Urothelium cell line (cell line): ENCODE measurements at regions not wholly inside any gene's neighbourhood (a gene's known extent, or its start where the extent isn't known, plus 50 kb on each side); places are given as distances from the start of the nearest gene placed in this dataset.

ENCODE experiments used
- DNase-seq: peaks from one replicate; pipeline ENCODE4 v3.0.0; 2011; ENCODE audit warnings: low spot score, mixed read lengths
- FAIRE-seq: peaks from 2 replicates; lab custom pipeline; 2011; peaks lifted over from hg19 to GRCh38; lab: Jason Lieb, UNC

DNA sequence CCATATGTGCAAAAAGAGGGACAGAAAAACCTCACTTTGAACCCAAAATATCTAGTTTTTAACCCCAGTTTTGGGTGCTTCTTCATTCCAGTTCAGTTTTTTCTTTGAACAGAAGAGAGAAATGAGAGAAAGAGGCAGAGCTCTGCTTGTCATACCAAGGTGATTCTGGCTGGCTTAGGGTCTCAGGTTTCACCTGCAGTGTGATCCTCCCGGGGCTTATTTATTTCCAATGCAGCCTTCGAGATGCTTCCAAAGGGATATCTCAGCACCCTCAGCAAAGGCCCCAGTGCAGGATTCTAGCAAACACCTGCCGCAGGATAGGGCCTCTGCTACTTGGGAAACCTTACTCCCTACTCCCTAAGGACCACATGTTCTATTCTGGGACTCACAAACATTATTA, 131.3 kb downstream of the WDR11 start:
- DNase-seq (no peak), FAIRE-seq (no peak)

DNA sequence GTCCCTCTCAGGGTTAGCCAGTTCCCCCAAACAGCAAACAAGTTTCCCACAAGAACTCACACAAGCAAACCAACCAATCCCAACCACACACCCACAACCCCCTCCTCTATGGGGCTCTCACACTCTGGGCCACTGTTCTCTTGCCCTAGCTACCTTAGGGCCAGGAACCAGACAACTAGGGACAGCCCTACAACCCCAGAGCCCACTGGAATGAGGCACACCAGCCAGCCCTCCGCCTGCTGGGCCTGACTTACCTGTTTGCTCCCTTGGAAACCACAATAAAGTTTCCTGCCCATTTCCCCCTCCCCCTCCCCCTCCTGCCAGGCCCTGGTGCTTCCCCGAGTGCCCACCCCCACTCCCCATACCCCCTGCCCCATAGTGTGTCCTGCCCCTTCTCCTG, 132.6 kb downstream of the WDR11 start:
- no peak for FAIRE-seq
- DNase-seq: no peak

DNA sequence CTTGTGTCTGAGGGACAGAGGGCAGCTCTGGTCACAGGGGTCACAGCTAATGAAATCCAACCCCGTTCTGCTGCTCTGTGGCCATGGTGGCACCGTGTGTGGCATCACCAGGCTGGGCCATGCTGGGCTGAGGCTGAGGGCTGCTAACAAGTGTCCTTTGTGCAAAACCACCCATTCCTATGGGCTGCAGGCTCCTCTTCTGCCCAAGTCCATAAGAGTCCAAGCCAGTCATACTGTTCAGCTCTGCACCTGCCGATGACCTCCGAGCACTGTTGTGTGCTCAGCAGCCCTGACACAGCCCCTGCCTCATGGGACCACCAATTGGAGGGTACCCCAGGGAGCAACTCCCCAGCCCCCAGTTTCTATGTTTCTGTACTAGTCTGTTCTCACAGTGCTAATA, 133.1 kb downstream of the WDR11 start:
- DNase-seq: no peak
- no peak for FAIRE-seq

DNA sequence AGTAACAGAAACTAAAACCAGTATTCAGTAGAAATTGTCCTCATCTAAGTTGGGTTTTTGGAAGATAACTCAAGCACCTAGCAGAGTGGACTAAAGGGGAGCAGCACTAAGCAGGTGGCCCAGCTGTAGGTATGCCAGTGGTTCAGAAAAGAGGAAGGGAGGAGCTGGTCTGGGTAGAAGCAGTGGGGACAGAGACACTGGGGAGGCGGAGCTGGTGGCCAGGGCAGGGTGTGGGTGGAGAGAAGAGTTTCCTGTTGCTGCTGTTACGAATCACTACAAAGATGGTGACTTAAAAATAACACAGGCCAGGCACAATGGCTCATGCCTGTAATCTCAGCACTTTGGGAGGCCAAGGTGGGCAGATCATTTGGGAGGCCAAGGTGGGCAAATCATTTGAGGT, 136.2 kb downstream of the WDR11 start:
- no peak for DNase-seq
- no peak for FAIRE-seq

DNA sequence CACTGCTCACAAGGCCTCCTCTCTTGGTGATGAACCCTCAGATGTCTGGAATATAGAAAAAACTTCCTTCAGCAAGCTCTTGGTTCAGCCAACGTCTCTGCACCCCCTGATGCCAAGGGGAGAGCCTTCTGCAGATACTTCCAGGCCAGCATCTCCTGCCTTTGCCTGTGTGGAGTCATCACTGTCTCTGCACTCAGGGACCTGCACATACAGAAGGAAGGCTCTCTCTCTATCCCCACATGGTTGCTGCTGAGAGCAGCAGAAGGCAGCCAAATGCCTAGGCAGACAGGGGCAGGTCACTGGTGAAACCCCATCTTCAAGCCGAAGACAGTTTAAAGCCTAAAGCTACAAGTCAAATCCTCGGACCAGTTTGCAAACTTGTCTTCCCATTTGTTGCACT, 137.6 kb downstream of the WDR11 start:
- FAIRE-seq: no peak
- no peak for DNase-seq

DNA sequence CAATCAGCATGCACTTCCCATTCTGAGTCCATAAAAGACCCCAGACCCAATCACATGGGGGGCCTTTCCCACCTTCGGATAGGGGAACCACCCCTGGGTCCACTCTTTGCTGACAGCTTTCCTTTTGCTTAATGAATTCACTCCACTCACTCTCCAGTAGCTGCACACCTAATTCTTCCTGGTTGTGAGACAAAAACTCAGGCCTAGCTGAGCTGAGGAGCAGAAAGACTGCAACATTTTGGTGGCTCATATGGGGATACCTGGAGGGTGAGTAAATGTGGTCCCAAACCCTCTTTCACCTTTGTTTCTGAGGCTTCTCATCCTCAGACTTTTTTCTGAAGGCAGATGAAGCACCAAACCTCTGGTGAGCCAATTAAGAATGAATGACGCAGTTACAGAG, 138.1 kb downstream of the WDR11 start:
- DNase-seq: no peak
- no peak for FAIRE-seq

DNA sequence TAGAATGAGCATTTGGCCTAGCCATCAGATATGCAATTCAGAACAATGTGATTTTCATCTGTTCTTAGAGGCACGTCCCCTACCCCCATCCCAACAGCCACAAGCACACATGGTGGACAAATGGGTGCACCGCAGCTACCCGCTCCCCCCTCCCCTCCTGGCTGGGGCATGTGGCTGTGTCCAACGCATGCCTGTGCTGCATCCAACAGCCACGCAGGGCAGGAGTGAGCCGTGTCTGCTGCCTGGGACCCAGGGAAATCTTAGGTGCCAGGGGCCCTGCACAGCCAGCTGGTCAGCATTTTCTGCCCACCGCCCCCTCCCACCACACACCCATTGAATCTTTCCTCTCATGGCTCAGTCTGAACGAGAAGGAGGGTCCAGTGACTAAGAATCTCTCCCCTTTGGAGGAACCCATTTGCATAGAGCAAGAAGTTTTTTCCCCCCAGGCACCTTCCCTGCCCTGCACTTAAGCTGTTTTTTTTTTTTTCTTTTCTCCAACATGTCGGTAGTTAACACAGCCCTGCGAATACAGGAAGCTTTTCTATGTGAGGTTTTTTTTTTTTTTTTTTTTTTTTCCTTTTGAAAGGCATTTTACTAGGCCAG, 138.9 kb downstream of the WDR11 start:
- DNase-seq: no peak
- FAIRE-seq: no peak

DNA sequence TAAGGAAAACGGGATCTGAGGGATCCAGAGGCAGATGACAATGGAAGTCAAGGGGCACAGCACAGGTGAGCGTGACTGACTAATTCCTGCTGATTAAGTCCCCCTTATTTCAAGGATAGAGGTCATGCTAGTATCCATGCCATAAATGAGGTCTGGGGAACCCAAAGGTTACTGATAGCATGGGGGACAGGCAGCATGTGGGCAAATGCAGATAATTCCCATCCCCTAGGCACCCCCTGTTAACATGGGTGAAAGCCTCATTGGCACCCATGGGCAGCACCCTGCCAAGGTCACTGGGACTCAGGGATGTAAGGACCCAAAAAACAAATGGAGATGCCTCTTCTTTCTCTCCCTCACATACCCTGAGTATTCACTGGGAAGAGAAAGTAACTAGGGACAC, 139.7 kb downstream of the WDR11 start:
- no peak for FAIRE-seq
- DNase-seq: no peak

DNA sequence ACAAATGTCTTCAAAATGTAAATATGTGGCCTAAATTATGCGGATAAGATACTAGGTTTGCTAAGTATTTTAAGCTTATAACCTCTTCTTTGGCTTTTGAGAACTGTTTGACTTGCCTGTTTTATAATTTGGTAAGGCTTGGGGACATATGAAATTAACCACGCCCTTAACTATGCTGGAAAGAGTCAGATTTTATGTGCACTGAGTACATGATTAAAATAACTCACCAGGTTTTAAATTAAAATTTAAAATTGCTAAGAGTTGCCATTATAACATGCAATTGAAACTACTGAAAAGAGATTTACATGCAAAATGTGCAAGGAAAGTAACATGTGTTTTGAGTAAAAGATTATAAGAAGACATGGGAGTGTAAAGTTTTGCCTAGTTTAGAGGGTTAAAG, 141.9 kb downstream of the WDR11 start:
- FAIRE-seq: no peak
- DNase-seq: no peak

DNA sequence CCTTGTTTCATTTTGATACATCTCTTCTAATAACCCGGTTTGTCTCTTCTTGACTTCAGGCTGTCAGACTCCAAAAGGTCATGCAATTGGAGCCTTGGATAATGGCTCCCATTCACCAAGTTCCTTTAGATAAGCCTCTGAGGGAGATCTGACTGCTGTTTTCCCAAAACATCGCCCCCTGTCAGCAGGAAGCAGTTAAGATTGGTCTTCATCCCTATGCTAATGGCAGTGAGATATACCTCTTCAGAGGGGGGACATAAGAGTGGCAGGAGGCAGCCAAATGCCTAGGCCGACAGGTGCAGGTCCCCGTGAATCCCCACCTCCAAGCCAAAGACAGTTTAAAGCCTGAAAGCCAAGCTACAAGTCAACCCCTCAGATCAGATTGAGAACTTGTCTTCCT, 144.6 kb downstream of the WDR11 start:
- DNase-seq (no peak), FAIRE-seq (no peak)

DNA sequence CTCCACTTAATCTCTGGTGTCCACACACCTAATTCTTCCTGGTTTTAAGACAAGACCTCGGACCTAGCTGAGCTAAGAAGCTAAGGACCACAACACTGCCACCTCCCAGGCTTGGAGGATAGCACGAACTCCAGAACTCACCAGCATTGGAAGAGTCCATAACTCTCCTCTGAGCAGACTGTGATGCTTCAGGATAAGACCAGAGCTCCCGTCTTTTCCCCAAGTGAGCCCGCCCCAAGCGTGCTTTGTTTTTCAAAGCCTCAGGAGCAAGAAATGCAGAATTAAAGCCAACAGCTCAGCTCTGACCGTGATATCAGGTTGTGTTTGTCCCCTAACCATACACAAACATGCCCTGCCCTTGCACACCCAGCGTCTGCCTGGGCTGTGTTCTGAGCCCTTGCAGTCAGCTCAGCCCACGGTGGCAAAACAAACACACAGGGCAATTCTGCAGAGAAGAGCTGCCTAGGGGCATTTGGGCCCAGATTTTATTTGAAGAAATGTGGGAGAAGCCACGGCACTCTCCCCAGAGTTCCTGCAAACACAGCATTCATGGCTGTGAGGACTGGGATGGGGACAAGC, 145.4 kb downstream of the WDR11 start:
- DNase-seq (no peak), FAIRE-seq (no peak)

DNA sequence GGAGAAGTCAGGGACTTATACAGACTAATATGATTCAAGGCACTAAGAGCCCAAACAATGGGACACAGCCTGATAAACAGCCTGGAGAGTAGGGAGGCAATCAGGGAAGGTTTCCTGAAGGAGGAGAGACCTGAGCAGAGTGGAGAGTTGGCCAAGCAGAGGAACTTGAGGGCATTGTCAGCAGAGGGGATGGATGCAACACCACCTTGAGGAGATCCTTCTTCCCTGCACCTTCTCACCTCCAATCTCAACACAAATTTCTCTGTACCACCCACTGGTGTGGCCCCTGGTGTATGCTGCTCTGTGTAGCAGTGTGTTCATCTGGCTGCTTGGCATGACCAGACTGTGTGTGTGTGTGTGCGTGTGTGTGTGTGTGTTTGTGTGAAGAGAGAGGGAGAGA, 146.2 kb downstream of the WDR11 start:
- no peak for DNase-seq
- FAIRE-seq: no peak

DNA sequence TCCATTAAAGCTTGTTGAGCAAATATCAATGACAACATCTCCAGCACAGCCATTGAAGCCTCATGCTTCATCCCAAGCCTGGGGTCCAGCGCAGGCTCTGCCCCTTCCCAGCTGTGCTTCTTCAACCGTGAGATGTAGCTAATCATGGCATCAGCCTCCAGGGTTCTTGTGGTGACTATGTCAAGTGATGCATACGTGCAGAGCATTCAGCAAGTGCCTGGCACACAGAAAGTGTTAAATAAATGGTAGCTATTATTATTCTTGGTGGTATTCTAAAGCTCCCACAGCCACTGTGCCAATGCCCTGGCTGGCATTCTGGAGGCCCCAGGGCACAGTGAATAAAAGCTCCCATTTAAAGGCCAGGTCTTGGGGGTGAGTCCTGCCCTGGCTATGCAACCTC, 146.6 kb downstream of the WDR11 start:
- DNase-seq (no peak), FAIRE-seq (no peak)

DNA sequence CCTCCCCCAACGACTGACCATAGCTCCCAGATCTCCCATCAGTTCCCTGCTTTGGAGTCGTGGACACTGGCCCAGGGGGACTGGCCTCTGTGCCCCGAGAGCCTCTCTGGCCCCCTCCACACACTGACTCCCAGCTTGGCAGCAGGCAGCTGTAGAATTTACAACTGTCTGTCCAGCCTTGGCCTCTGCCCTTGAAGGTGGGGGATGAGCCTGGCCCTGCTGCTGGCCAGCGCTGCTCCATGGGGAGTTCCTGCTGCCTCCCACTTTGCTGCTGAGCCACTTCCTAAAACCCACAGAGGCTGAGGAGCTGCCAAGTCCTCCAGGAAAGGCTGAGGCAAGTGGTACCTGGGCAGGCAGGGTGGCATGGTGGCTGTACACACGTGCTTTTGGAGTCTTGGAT, 147.1 kb downstream of the WDR11 start:
- DNase-seq: no peak
- FAIRE-seq: no peak

DNA sequence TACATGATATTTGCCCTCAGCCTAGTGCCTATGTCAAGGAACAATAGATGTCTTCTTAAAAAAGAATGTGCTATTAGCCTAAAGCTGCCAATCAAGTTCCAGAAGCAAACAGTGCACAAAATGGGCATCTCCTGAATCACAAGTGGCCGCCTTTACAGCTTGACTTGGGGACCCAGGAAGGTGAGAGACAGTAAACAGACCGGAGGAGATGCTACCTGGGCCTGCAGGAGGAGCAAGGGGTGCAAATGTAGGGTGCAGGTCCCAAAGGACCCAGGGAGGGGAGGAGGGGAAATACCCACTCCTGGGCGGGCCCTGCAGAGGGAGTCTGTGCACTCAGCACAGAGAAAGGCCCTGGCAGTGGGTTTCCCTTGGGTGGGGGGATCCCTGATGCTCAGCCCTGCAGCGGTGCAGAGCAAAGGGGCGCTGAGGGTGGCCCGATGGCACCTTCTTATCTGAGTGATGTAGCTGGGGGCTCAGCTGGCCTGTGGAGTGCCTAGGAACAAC, 147.7 kb downstream of the WDR11 start:
- FAIRE-seq (no peak), DNase-seq (no peak)

DNA sequence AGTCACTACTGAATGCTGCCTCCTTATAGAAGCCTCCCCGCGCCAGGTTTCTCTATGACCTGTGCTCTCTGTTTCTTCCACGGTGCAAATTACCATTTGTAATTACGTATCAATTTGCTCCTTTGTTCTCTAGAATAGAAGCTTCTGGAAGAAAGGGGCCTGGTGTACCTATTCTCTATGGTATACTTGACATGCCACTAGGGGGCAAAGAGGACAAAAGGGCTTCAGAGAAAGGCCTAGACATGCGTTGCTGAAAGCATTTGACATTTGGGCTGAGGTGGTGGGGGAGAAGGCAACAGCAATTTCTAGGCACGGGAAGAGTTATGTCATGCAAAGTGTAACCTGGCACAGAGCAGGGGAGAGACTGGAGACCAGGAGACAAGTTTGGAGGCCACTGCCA, 148.7 kb downstream of the WDR11 start:
- FAIRE-seq (no peak), DNase-seq (no peak)

DNA sequence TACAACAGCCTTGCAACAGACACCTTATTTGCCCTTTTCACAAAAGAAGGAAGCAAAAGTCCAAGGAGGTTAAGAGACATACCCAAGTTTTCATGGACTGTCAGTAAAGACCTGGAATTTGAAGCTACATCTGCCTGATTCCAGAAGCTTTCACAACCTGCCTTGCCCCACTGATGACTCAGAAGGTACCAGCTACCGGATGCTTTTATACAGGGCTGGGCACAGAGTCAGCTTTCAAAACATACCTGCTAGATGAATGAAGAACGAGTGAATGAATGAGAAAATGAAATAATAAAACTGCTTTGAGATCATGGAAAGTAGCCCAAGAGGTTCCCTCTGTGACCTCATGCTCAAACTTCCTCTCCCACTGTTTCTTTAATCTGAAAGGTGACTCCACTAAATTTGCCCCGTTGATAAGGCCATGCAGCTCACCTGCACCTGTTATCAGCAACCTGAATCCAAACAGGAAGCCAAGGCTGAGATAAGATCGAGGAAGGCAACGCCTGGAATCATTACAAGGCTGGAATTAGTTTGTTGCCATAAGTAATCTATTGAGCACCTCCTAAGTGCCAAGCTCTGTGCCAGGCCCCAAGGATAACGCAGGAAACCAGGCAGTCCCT, 151.5 kb downstream of the WDR11 start:
- FAIRE-seq: no peak
- DNase-seq: no peak

DNA sequence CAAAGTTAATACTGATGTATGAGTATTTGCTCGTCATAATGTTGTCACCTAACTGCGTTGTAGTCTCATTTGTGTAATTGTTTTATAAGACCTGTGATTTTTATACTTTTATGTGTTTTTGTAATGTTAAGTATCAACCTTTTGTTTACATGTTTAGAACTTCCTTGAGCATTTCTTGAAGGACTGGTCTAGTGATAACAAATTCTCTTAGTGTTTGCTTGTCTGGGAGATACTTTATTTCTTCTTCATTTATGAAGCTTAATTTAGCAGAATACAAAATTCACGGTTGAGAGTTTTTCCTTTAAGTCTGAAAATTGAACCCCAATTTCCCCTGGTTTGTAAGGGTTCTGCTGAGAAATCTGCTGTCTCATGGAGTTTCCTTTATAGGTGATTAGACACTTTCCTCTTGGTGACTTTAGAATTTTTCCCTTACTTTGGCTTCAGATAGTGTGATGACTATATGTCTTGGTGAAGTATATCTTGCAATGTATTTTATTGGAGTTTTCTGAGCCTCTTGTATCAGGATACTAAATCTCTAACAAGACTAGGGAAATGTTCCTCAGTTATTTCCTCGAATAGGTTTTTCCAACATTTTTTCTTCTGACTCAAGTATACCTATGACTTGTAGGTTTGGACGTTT, 154.9 kb downstream of the WDR11 start:
- FAIRE-seq (no peak), DNase-seq (no peak)

DNA sequence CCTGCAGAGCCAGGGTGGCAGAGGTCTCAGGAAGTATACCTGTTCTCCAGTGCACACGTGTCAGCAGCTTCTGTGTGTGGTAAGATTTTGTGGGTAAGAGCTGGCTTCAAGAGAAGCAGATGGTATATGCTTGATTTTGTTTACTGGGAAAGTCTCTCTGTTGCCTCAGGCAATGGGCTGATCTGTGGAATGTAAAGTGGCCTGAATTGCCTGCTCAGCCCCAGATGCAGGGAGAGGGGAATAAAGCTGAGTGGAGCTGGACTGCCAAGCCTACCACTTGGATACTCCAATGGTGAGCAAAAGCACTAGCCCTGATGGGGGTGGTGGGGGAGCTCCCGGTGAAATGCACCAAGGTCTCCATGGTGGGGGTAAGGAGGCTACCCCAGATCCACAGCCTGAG, 156.1 kb downstream of the WDR11 start:
- FAIRE-seq: no peak
- no peak for DNase-seq

DNA sequence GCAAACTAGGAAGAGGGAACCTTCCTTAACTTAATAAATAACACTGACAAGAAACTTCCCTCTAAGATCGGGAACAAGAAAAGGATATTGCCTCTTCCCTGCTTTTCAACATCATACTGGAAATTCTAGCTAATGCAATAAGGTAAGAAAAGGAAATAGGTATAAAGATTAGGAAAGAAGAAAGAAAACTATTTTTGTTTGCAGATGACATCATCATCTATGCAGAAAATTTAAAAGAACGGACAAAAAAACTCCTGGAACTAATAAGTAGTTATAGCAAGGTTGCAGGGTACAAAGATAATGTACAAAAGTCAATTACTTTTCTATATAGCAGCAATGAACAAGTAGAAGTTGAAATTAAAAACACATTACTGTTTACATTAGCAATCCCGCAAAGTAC, 164.8 kb downstream of the WDR11 start:
- FAIRE-seq: no peak

DNA sequence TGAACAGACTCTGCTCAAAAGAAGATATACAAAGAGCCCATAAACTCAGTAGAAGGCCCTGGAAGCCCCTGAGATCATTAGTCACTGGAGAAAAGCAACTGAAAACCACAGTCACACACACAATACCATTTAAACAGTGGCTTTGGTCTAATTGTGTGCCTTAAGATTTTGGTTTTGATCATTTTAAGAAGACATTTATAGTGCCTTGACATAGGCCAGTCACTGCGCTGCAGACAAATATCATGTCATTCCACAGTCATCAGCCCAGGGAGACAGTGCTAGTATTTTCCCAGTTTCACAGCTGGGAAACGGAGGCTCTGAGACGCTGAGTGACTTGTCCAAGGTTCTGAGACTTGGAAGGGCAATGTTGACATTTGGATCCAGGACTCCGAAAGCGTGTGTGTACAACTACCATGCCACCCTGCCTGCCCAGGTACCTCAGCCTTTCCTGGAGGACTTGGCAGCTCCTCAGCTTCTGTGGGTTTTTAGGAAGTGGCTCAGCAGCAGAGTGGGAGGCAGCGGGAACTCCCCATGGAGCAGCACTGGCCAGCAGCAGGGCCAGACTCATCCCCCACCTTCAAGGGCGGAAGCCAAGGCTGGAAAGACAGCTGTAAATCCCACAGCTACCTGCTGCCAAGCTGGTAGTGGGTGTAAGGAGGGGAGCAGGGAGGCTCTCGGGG, 173.9 kb downstream of the WDR11 start:
- no peak for DNase-seq
- no peak for FAIRE-seq

More for the DNA sequence above, 164.8 kb downstream of the WDR11 start:
- no peak for DNase-seq

DNA sequence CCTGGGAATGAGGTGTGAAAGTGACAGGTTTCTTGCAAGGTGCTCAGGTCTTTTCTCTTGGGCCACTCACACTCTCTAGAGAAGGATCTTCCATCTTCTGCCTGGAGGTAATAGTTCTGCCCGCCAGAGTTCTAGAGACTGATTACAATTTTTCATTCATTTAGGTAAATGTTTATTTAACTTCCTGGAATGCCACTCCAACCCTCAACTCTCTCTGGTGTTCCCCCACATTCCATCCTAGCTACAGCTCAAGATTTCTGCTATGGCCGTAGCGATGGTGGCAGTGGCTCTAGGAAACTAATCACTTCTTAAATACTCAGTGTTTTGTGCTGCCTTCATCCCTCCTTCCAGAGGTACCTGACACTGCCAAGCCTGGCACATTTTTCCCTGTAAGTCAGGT, 174.6 kb downstream of the WDR11 start:
- FAIRE-seq (no peak), DNase-seq (no peak)
